Spleen (tissue), 11 donors: ENCODE measurements at regions not wholly inside any gene's neighbourhood (a gene's known extent, or its start where the extent isn't known, plus 50 kb on each side); places are given as distances from the start of the nearest gene placed in this dataset.

Experiments
- DNase-seq: peaks from one replicate; pipeline ENCODE4 v3.0.0-alpha.2; 2020
- H3K27ac ChIP-seq, 8 donors: fragments of 200-600 bp; sonication (generic) in 7 of 8; 1 replicate in 4 of 8; 2 replicates in 4 of 8; pipeline versions ENCODE4 v1.5.0 to v1.8.0; 2016 to 2021; ENCODE audit warnings: inconsistent platforms in 4 of 8, mild to moderate bottlenecking in 4 of 8, moderate library complexity in 1 of 8
- H3K27me3 ChIP-seq, 7 donors: fragments of 200-600 bp; sonication (generic) in 6 of 7; replicated peaks in 1 of 7; 1 replicate in 4 of 7; 2 replicates in 3 of 7; pipeline versions ENCODE4 v1.5.0 to v1.8.0; 2016 to 2021; ENCODE audit warnings: inconsistent platforms in 3 of 7, mild to moderate bottlenecking in 1 of 7
- H3K36me3 ChIP-seq, 6 donors: fragments of 200-600 bp; sonication (generic) in 5 of 6; 1 replicate in 4 of 6; 2 replicates in 2 of 6; pipeline versions ENCODE4 v1.5.0 to v1.8.0; 2016 to 2021; ENCODE audit warnings: inconsistent platforms in 2 of 6
- H3K4me1 ChIP-seq, 6 donors: fragments of 200-600 bp; sonication (generic) in 5 of 6; 1 replicate in 3 of 6; 2 replicates in 3 of 6; pipeline versions ENCODE4 v1.5.0 to v1.8.0; 2016 to 2021; ENCODE audit warnings: inconsistent platforms in 3 of 6
- H3K4me3 ChIP-seq, 8 donors: fragments of 200-600 bp; sonication (generic) in 7 of 8; 1 replicate in 4 of 8; 2 replicates in 4 of 8; pipeline versions ENCODE4 v1.5.0 to v1.8.0; 2016 to 2021; ENCODE audit warnings: inconsistent platforms in 4 of 8, mild to moderate bottlenecking in 4 of 8, moderate library complexity in 2 of 8
- H3K9me3 ChIP-seq, 8 donors: fragments of 200-600 bp; sonication (generic) in 7 of 8; 1 replicate in 4 of 8; 2 replicates in 4 of 8; pipeline versions ENCODE4 v1.5.0 to v1.8.0; 2016 to 2021; ENCODE audit warnings: inconsistent platforms in 4 of 8
- POLR2A ChIP-seq, 3 donors: fragments of 450-650 bp; IDR thresholded peaks; one replicate each; pipeline ENCODE4 v1.5.1; 2017; ENCODE audit warnings: antibody characterized with exemption in 3 of 3, mild to moderate bottlenecking in 1 of 3
- POLR2AphosphoS5 ChIP-seq, 3 donors: sonication (generic); formaldehyde crosslinking; IDR thresholded peaks; one replicate each; pipeline ENCODE4 v1.5.1; 2017; ENCODE audit warnings: antibody characterized with exemption in 3 of 3
- WGBS, 5 donors: extraction: QIAGEN DNeasy Blood & Tissue Kit in 3 of 5; methylation state at CpG; one replicate each; pipeline versions ENCODE4 v1.1.5 to v1.1.7; 2013 to 2018; 5-methylcytosine and 5-hydroxymethylcytosine counted together
- intact Hi-C: fragments of 100-400 bp; cut with DNase I; formaldehyde crosslinking; loops from one replicate; pipeline ENCODE4 v1.15.0; 2023; ENCODE audit warnings: low total_unique reads
- TF ChIP-seq, protein P1 (sequence below), 11 experiments: fragments of 200-600 bp in 7 of 11; fragments of 450-650 bp in 4 of 11; sonication (generic) in 4 of 11; IDR thresholded peaks in 8 of 11; conservative IDR thresholded peaks in 3 of 11; 1 replicate in 7 of 11; 2 replicates in 4 of 11; pipeline versions ENCODE4 v1.4.0 to v1.8.0; 2016 to 2021; ENCODE audit warnings: antibody characterized with exemption in 11 of 11, inconsistent platforms in 4 of 11, mild to moderate bottlenecking in 1 of 11
- donor health status: healthy with polysubstance abuse.
- donor health status: DM: no; HTN: no; CAD: no; lungs with moderate emphysema.
- donor health status: DM: no; HTN: no; CAD: no.
- donor health status: Bipolar disorder and iron deficiency.
- donor health status: healthy.
- donor health status: DM: no; HTN: no; CAD: no.
- donor health status: DM: yes; HTN: yes; CAD: no.

- Histone ChIP-seq H3K4me3 (no peak overlapping the region), H3K27me3 (no peaks in the 10 kb centered on the region), H3K36me3 (no peaks in the 10 kb centered on the region), H3K4me1 (no peaks in the 10 kb centered on the region), H3K27ac (no peak overlapping the region), H3K9me3 (peaks cover 0 to 45% (median 32%) of the 10 kb centered on the region in 8 donors)
- WGBS, 5 donors, result 80 to 90% (median 83%) methylated on average over 3 of the region's 3 CpGs
- DNase-seq, result no peak
- TF ChIP-seq POLR2A (IDR thresholded peaks at IDR 0.05) (no peak), POLR2AphosphoS5 (IDR thresholded peaks at IDR 0.05) (no peak)
- TF ChIP-seq, protein P1, sequence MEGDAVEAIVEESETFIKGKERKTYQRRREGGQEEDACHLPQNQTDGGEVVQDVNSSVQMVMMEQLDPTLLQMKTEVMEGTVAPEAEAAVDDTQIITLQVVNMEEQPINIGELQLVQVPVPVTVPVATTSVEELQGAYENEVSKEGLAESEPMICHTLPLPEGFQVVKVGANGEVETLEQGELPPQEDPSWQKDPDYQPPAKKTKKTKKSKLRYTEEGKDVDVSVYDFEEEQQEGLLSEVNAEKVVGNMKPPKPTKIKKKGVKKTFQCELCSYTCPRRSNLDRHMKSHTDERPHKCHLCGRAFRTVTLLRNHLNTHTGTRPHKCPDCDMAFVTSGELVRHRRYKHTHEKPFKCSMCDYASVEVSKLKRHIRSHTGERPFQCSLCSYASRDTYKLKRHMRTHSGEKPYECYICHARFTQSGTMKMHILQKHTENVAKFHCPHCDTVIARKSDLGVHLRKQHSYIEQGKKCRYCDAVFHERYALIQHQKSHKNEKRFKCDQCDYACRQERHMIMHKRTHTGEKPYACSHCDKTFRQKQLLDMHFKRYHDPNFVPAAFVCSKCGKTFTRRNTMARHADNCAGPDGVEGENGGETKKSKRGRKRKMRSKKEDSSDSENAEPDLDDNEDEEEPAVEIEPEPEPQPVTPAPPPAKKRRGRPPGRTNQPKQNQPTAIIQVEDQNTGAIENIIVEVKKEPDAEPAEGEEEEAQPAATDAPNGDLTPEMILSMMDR (IDR thresholded peaks at IDR 0.05 in 8 of 11, conservative IDR thresholded peaks at IDR 0.05 in 3 of 11), result no peak
- intact Hi-C loops, result no loop called here
These were observed 303.3 kb downstream of the NUP35 start for GRCh38 chr2:183427558-183427957.

- DNase-seq, result no peak
- Histone ChIP-seq H3K4me3 (no peak overlapping the region), H3K27ac (no peak overlapping the region), H3K36me3 (no peaks in the 10 kb centered on the region), H3K4me1 (no peaks in the 10 kb centered on the region), H3K27me3 (no peaks in the 10 kb centered on the region), H3K9me3 (peaks cover 0 to 45% (median 32%) of the 10 kb centered on the region in 8 donors)
- TF ChIP-seq POLR2AphosphoS5 (IDR thresholded peaks at IDR 0.05), result no peak
- TF ChIP-seq POLR2A (IDR thresholded peaks at IDR 0.05), result no peak
- TF ChIP-seq, protein P1 (IDR thresholded peaks at IDR 0.05 in 8 of 11, conservative IDR thresholded peaks at IDR 0.05 in 3 of 11), result no peak
- intact Hi-C loops, result no loop called here
These were observed 304.6 kb downstream of the NUP35 start for GRCh38 chr2:183428881-183429280.

- no peak for DNase-seq
- no peaks in the 10 kb centered on the region for H3K9me3 ChIP-seq
- H3K4me3 ChIP-seq, result no peak overlapping the region
- TF ChIP-seq, protein P1 (IDR thresholded peaks at IDR 0.05 in 8 of 11, conservative IDR thresholded peaks at IDR 0.05 in 3 of 11), result no peak
- no peak for TF ChIP-seq POLR2A (IDR thresholded peaks at IDR 0.05)
- no peaks in the 10 kb centered on the region for H3K36me3 ChIP-seq
- H3K27me3 ChIP-seq, result no peaks in the 10 kb centered on the region
- no peaks in the 10 kb centered on the region for H3K4me1 ChIP-seq
- intact Hi-C loops, result no loop called here
- no peak overlapping the region for H3K27ac ChIP-seq
- 83 to 88% (median 85%) methylated on average over 2 of the region's 2 CpGs for WGBS, 5 donors
These were observed 314.3 kb downstream of the NUP35 start for GRCh38 chr2:183438541-183438940.

GRCh38 chr2:183455056-183455455 is 330.8 kb downstream of the NUP35 start:
- Histone ChIP-seq H3K36me3 (no peaks in the 10 kb centered on the region), H3K9me3 (peaks cover 0 to 9% (median 0%) of the 10 kb centered on the region in 8 donors), H3K27ac (no peak overlapping the region), H3K4me1 (no peaks in the 10 kb centered on the region), H3K4me3 (no peak overlapping the region), H3K27me3 (no peaks in the 10 kb centered on the region)
- intact Hi-C loops, result no loop called here
- TF ChIP-seq, protein P1 (IDR thresholded peaks at IDR 0.05 in 8 of 11, conservative IDR thresholded peaks at IDR 0.05 in 3 of 11), result no peak
- TF ChIP-seq POLR2AphosphoS5 (IDR thresholded peaks at IDR 0.05) (no peak), POLR2A (IDR thresholded peaks at IDR 0.05) (no peak)
- WGBS, 5 donors, result 61 to 91% (median 68%) methylated on average over 1 of the region's 1 CpG
- no peak for DNase-seq
